PC-9 (cell line): ENCODE measurements at regions not wholly inside any gene's neighbourhood (a gene's known extent, or its start where the extent isn't known, plus 50 kb on each side); places are given as distances from the start of the nearest gene placed in this dataset.

Experiments
- BruUV-seq: library from RNA; stranded (reverse); fragments of 400-500 nt; replicated peaks from 2 replicates; lab custom pipeline; 2021; lab: Mats Ljungman, UMichigan
- CTCF ChIA-PET: fragments of 300-600 bp; sonication (Branson Sonifier 250); formaldehyde crosslinking; loops from one replicate; lab custom pipeline; 2022; ENCODE audit warnings: antibody characterized with exemption; lab: Charles Lee
- POLR2A ChIA-PET: fragments of 300-600 bp; sonication (Branson Sonifier 250); formaldehyde crosslinking; loops from one replicate; lab custom pipeline; 2022; ENCODE audit warnings: antibody characterized with exemption; ENCODE audit not compliant: unreplicated experiment; lab: Charles Lee
- DNase-seq, 2 experiments: peaks; one replicate each; pipeline versions ENCODE4 v3.0.0 to v3.0.0-alpha.2; 2015 to 2022; ENCODE audit warnings: mixed read lengths in 1 of 2
- H2AFZ ChIP-seq: fragments of 200-600 bp; sonication (generic); 2 replicates; pipeline ENCODE4 v1.8.1; 2017; ENCODE audit warnings: antibody characterized with exemption
- H3F3A ChIP-seq: fragments of 200-600 bp; sonication (generic); 2 replicates; pipeline ENCODE4 v1.8.1; 2017; ENCODE audit warnings: antibody characterized with exemption, mild to moderate bottlenecking, low read depth; ENCODE audit not compliant: insufficient read depth
- H3K27ac ChIP-seq: fragments of 200-600 bp; sonication (generic); 2 replicates; pipeline ENCODE4 v1.6.1; 2016; ENCODE audit warnings: mixed run types
- H3K27me3 ChIP-seq: fragments of 200-600 bp; sonication (generic); 2 replicates; pipeline ENCODE4 v1.6.1; 2016; ENCODE audit warnings: low read depth, mixed run types; ENCODE audit not compliant: insufficient read depth
- H3K36me3 ChIP-seq: fragments of 200-600 bp; sonication (generic); 2 replicates; pipeline ENCODE4 v1.6.1; 2016; ENCODE audit warnings: low read depth, mixed run types
- H3K4me1 ChIP-seq: fragments of 200-600 bp; sonication (generic); replicated peaks from 2 replicates; pipeline ENCODE4 v1.6.1; 2016; ENCODE audit warnings: mixed run types; ENCODE audit not compliant: insufficient read depth
- H3K4me2 ChIP-seq: fragments of 200-600 bp; sonication (generic); 2 replicates; pipeline ENCODE4 v1.6.1; 2017; ENCODE audit warnings: mixed run types
- H3K4me3 ChIP-seq: fragments of 200-600 bp; sonication (generic); 2 replicates; pipeline ENCODE4 v1.6.1; 2016; ENCODE audit warnings: mixed run types
- H3K79me2 ChIP-seq: fragments of 200-600 bp; sonication (generic); 2 replicates; pipeline ENCODE4 v1.6.1; 2017; ENCODE audit warnings: low read depth, mixed run types
- H3K9me2 ChIP-seq: fragments of 200-600 bp; sonication (generic); 2 replicates; pipeline ENCODE4 v1.8.1; 2017; ENCODE audit warnings: mild to moderate bottlenecking; ENCODE audit not compliant: insufficient read depth
- H3K9me3 ChIP-seq: fragments of 200-600 bp; sonication (generic); 2 replicates; pipeline ENCODE4 v1.8.1; 2016; ENCODE audit warnings: low read depth; ENCODE audit not compliant: insufficient read depth
- H4K20me1 ChIP-seq: fragments of 200-600 bp; sonication (generic); 2 replicates; pipeline ENCODE4 v1.8.1; 2017; ENCODE audit not compliant: insufficient read depth
- EZH2 ChIP-seq: fragments of 200-600 bp; sonication (generic); IDR thresholded peaks from 2 replicates; pipeline ENCODE4 v1.8.0; 2017; ENCODE audit warnings: antibody characterized with exemption, low read depth
- intact Hi-C: fragments of 100-400 bp; cut with micrococcal nuclease; formaldehyde crosslinking; loops from one replicate; pipeline ENCODE4 v1.10.0; 2022; ENCODE audit not compliant: unreplicated experiment
- TF ChIP-seq, protein P1 (sequence below): fragments of 200-600 bp; sonication (generic); conservative IDR thresholded peaks from 2 replicates; pipeline ENCODE4 v1.6.1; 2017; ENCODE audit warnings: mixed run types, antibody characterized with exemption, mild to moderate bottlenecking, moderate library complexity

DNA sequence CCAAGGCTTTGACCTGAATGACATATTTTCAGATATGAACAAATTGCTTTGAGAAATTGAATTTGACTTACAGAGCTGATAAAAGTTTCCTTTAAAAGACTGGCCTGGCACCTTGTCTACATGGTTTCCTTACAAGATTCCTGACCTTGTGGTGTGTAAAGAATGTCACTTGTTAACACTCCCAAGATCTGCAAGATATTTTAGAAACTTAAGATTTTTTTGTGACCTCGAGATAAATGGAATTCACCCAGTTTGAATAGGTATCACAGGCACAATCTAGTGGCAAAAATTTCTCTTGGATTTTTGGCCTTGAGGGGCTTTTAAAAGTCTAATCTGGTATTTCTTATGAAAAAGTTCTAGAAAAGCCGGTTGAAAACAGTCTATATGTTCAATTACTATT is 1568.9 kb upstream of the IGFBP7 start:
- TF ChIP-seq EZH2, result no peak
- TF ChIP-seq, protein P1, sequence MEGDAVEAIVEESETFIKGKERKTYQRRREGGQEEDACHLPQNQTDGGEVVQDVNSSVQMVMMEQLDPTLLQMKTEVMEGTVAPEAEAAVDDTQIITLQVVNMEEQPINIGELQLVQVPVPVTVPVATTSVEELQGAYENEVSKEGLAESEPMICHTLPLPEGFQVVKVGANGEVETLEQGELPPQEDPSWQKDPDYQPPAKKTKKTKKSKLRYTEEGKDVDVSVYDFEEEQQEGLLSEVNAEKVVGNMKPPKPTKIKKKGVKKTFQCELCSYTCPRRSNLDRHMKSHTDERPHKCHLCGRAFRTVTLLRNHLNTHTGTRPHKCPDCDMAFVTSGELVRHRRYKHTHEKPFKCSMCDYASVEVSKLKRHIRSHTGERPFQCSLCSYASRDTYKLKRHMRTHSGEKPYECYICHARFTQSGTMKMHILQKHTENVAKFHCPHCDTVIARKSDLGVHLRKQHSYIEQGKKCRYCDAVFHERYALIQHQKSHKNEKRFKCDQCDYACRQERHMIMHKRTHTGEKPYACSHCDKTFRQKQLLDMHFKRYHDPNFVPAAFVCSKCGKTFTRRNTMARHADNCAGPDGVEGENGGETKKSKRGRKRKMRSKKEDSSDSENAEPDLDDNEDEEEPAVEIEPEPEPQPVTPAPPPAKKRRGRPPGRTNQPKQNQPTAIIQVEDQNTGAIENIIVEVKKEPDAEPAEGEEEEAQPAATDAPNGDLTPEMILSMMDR, result no peak
- no peaks in the 10 kb centered on the region for H3K9me2 ChIP-seq
- H3K4me3 ChIP-seq, result no peak overlapping the region
- CTCF ChIA-PET, result no interaction called here
- BruUV-seq, result no TSS peak
- intact Hi-C loops, result no loop called here
- POLR2A ChIA-PET, result no interaction called here
- no peak overlapping the region for H3K4me2 ChIP-seq
- no peaks in the 10 kb centered on the region for H4K20me1 ChIP-seq
- H2AFZ ChIP-seq, result no peak overlapping the region
- no peaks in the 10 kb centered on the region for H3K27me3 ChIP-seq
- no peaks in the 10 kb centered on the region for H3K9me3 ChIP-seq
- H3K27ac ChIP-seq, result no peak overlapping the region
- H3K36me3 ChIP-seq, result no peaks in the 10 kb centered on the region
- no peaks in the 10 kb centered on the region for H3F3A ChIP-seq
- no peak for DNase-seq
- H3K79me2 ChIP-seq, result no peaks in the 10 kb centered on the region
- no peaks in the 10 kb centered on the region for H3K4me1 ChIP-seq

DNA sequence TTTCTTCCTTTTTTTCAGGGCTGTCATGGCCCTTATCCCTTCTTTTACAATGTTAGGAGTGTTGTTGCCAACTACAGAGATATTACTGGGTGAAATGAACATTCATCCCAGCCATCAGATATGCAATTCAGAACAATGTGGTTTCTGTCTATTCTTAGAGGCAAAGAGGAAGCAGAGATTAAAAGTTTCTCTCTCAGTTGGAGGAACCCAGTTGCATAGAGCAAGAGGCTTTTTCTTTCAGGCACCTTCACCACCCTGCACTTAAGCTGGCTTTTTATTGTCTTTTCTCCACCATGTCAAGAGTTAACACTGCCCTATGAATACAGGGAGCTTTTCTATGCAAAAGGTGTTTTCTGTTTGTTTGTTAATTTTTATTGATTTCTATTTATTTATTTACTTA is 1559.6 kb upstream of the IGFBP7 start:
- Histone ChIP-seq H2AFZ (no peak overlapping the region), H3K4me1 (no peaks in the 10 kb centered on the region), H3K4me2 (no peak overlapping the region), H3K9me3 (no peaks in the 10 kb centered on the region), H3K27ac (no peak overlapping the region), H4K20me1 (no peaks in the 10 kb centered on the region), H3K36me3 (no peaks in the 10 kb centered on the region), H3K9me2 (no peaks in the 10 kb centered on the region), H3K4me3 (no peak overlapping the region), H3K79me2 (no peaks in the 10 kb centered on the region), H3K27me3 (no peaks in the 10 kb centered on the region), H3F3A (no peaks in the 10 kb centered on the region)
- no TSS peak for BruUV-seq
- intact Hi-C loops, result no loop called here
- DNase-seq, result no peak
- TF ChIP-seq EZH2, result no peak
- TF ChIP-seq, protein P1, result no peak
- CTCF ChIA-PET, result no interaction called here
- POLR2A ChIA-PET, result interaction anchor here (0.7 kb wide), 1 partner anchor 444 kb away, joined by 4 read pairs; no protein-coding TSS in a partner anchor

DNA sequence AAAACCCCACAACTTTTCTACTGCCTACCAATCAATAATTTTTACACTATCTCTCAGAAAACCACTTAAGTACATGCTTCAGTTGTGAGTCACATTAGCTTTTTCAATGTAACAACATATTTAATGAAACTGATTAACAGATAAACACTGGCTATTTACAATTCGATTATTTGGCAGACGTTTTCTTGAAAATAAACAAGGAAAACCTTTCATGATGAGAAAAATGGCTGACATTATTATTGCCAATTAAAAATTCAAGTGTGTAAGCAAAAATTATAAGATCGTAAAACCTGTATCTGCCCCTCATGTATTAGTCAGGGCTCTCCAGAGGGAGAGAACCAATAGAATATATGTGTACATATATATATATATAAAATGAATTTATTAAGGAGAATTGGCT is 1555.5 kb upstream of the IGFBP7 start:
- no TSS peak for BruUV-seq
- Histone ChIP-seq H3K4me3 (no peak overlapping the region), H3K36me3 (no peaks in the 10 kb centered on the region), H3K4me2 (no peak overlapping the region), H3K9me2 (no peaks in the 10 kb centered on the region), H3K4me1 (no peaks in the 10 kb centered on the region), H3K79me2 (no peaks in the 10 kb centered on the region), H3K27ac (no peak overlapping the region), H2AFZ (no peak overlapping the region), H3K27me3 (no peaks in the 10 kb centered on the region), H4K20me1 (no peaks in the 10 kb centered on the region), H3F3A (no peaks in the 10 kb centered on the region), H3K9me3 (no peaks in the 10 kb centered on the region)
- POLR2A ChIA-PET, result no interaction called here
- DNase-seq, result no peak
- TF ChIP-seq EZH2, result no peak
- TF ChIP-seq, protein P1, result no peak
- CTCF ChIA-PET, result no interaction called here
- intact Hi-C loops, result no loop called here
